PC-3 (cell line): ENCODE measurements at regions not wholly inside any gene's neighbourhood (a gene's known extent, or its start where the extent isn't known, plus 50 kb on each side); places are given as distances from the start of the nearest gene placed in this dataset.

Experiments
- ATAC-seq: fragments of 200-7000 bp; cut with Tn5 transposase; 2 replicates; pipeline ENCODE4 v1.9.1; 2020; ENCODE audit warnings: mild to moderate bottlenecking, moderate library complexity
- BruUV-seq: library from RNA; stranded (reverse); fragments of 400-500 nt; replicated peaks from 2 replicates; lab custom pipeline; 2021; lab: Mats Ljungman, UMichigan
- CTCF ChIA-PET: fragments of 300-600 bp; sonication (Branson Sonifier 250); formaldehyde crosslinking; loops from one replicate; lab custom pipeline; 2022; ENCODE audit warnings: antibody characterized with exemption; lab: Charles Lee
- POLR2A ChIA-PET: fragments of 300-600 bp; sonication (Branson Sonifier 250); formaldehyde crosslinking; loops from one replicate; lab custom pipeline; 2022; ENCODE audit warnings: antibody characterized with exemption; ENCODE audit not compliant: unreplicated experiment; lab: Charles Lee
- DNase-seq: peaks from one replicate; pipeline ENCODE4 v3.0.0-alpha.2; 2015
- H2AFZ ChIP-seq: fragments of 300-600 bp; sonication (generic); 2 replicates; pipeline ENCODE4 v1.6.0; 2016; ENCODE audit warnings: antibody characterized with exemption, low read length
- H3F3A ChIP-seq: fragments of 300-600 bp; sonication (generic); one replicate; pipeline ENCODE4 v1.6.0; 2017; ENCODE audit warnings: antibody characterized with exemption, low read length, control low read depth, mild to moderate bottlenecking; ENCODE audit not compliant: unreplicated experiment
- H3K27ac ChIP-seq: fragments of 300-600 bp; sonication (generic); 2 replicates; pipeline ENCODE4 v1.5.1; 2016; ENCODE audit warnings: mild to moderate bottlenecking, low read length
- H3K27me3 ChIP-seq: fragments of 300-600 bp; sonication (generic); 2 replicates; pipeline ENCODE4 v1.6.1; 2016; ENCODE audit warnings: low read length, mixed read lengths
- H3K36me3 ChIP-seq: fragments of 300-600 bp; sonication (generic); 2 replicates; pipeline ENCODE4 v1.6.1; 2016; ENCODE audit warnings: low read depth, mixed run types, low read length, mixed read lengths
- H3K4me1 ChIP-seq: fragments of 300-600 bp; sonication (generic); 2 replicates; pipeline ENCODE4 v1.5.1; 2016; ENCODE audit warnings: low read length; ENCODE audit not compliant: insufficient read depth
- H3K4me2 ChIP-seq: fragments of 300-600 bp; sonication (generic); 2 replicates; pipeline ENCODE4 v1.6.0; 2016; ENCODE audit warnings: low read length
- H3K4me3 ChIP-seq: fragments of 300-600 bp; sonication (generic); 2 replicates; pipeline ENCODE4 v1.5.1; 2016; ENCODE audit warnings: mild to moderate bottlenecking, low read length, mixed read lengths
- H3K79me2 ChIP-seq: fragments of 300-600 bp; sonication (generic); 2 replicates; pipeline ENCODE4 v1.6.1; 2017; ENCODE audit warnings: low read length, mixed read lengths
- H3K9ac ChIP-seq: fragments of 300-600 bp; sonication (generic); 2 replicates; pipeline ENCODE4 v1.6.0; 2016; ENCODE audit warnings: mild to moderate bottlenecking, low read length
- H3K9me2 ChIP-seq: fragments of 300-600 bp; sonication (generic); replicated peaks from 2 replicates; pipeline ENCODE4 v1.6.1; 2016; ENCODE audit warnings: mixed run types, low read length, mixed read lengths
- H3K9me3 ChIP-seq: fragments of 300-600 bp; sonication (generic); 2 replicates; pipeline ENCODE4 v1.6.1; 2016; ENCODE audit warnings: low read length, mixed read lengths
- H4K20me1 ChIP-seq: fragments of 300-600 bp; sonication (generic); 2 replicates; pipeline ENCODE4 v1.6.1; 2016; ENCODE audit warnings: low read length, mixed read lengths
- EZH2 ChIP-seq: fragments of 300-600 bp; sonication (generic); IDR thresholded peaks from one replicate; pipeline ENCODE4 v1.6.1; 2017; ENCODE audit warnings: antibody characterized with exemption, mild to moderate bottlenecking, low read length; ENCODE audit not compliant: unreplicated experiment
- EZH2phosphoT487 ChIP-seq: fragments of 300-600 bp; sonication (generic); IDR thresholded peaks from 2 replicates; pipeline ENCODE4 v1.6.1; 2018; ENCODE audit warnings: mild to moderate bottlenecking, antibody characterized with exemption, low read length, borderline replicate concordance
- intact Hi-C: fragments of 100-400 bp; cut with micrococcal nuclease; formaldehyde crosslinking; loops from 2 replicates; pipeline ENCODE4 v1.9.0; 2023
- TF ChIP-seq, protein P1 (sequence below): fragments of 300-600 bp; sonication (generic); conservative IDR thresholded peaks from 2 replicates; pipeline ENCODE4 v1.5.1; 2017; ENCODE audit warnings: antibody characterized with exemption, low read depth, mild to moderate bottlenecking, low read length

DNA sequence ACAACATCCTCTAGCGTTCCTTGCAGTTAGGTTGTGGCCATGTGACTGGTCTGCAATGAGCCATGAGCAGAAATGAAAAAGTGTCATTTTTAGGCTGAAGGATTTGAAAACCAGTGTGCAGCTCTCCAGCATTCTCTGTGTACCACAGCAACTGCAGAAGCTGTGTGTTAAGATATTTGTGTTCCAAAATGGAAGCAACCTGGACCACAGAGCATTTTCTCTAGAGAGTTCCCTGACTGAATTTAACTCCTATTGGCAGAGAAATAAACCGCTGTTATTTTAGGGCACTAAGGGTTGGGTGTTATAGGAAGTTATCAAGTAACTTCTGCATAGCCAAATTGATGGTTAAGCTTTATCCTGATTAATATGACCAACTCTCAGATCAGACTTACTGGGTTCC lies 257.2 kb upstream of the THUMPD2 start:
- no TSS peak for BruUV-seq
- ChIA-PET POLR2A (no interaction called here), CTCF (no interaction called here)
- intact Hi-C loops: no loop called here
- Histone ChIP-seq H4K20me1 (no peaks in the 10 kb centered on the region), H3K36me3 (no peaks in the 10 kb centered on the region; the same call in 1 of the 2 replicates), H3K4me3 (no peak overlapping the region), H3K27me3 (no peaks in the 10 kb centered on the region), H3K9me2 (no peaks in the 10 kb centered on the region), H3K4me2 (no peak overlapping the region), H3K4me1 (peaks cover 13% of the 10 kb centered on the region), H3K79me2 (no peaks in the 10 kb centered on the region), H3F3A (no peaks in the 10 kb centered on the region), H3K27ac (no peak overlapping the region), H3K9ac (no peak overlapping the region), H3K9me3 (peaks cover 5% of the 10 kb centered on the region; the same call in 1 of the 2 replicates), H2AFZ (no peak overlapping the region)
- no peak for DNase-seq
- TF ChIP-seq, protein P1, sequence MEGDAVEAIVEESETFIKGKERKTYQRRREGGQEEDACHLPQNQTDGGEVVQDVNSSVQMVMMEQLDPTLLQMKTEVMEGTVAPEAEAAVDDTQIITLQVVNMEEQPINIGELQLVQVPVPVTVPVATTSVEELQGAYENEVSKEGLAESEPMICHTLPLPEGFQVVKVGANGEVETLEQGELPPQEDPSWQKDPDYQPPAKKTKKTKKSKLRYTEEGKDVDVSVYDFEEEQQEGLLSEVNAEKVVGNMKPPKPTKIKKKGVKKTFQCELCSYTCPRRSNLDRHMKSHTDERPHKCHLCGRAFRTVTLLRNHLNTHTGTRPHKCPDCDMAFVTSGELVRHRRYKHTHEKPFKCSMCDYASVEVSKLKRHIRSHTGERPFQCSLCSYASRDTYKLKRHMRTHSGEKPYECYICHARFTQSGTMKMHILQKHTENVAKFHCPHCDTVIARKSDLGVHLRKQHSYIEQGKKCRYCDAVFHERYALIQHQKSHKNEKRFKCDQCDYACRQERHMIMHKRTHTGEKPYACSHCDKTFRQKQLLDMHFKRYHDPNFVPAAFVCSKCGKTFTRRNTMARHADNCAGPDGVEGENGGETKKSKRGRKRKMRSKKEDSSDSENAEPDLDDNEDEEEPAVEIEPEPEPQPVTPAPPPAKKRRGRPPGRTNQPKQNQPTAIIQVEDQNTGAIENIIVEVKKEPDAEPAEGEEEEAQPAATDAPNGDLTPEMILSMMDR: no peak
- TF ChIP-seq EZH2phosphoT487 (no peak), EZH2 (no peak)
- ATAC-seq: no peak

- Histone ChIP-seq H3K4me1 (peaks cover 13% of the 10 kb centered on the region), H3K9me2 (no peaks in the 10 kb centered on the region), H4K20me1 (no peaks in the 10 kb centered on the region), H3K9ac (no peak overlapping the region), H3K27me3 (no peaks in the 10 kb centered on the region), H3K9me3 (peaks cover 5% of the 10 kb centered on the region; the same call in 1 of the 2 replicates), H2AFZ (no peak overlapping the region), H3K4me3 (no peak overlapping the region), H3K4me2 (no peak overlapping the region), H3K79me2 (no peaks in the 10 kb centered on the region), H3K27ac (no peak overlapping the region), H3F3A (no peaks in the 10 kb centered on the region), H3K36me3 (no peaks in the 10 kb centered on the region; the same call in 1 of the 2 replicates)
- DNase-seq (no peak), ATAC-seq (no peak)
- ChIA-PET CTCF (no interaction called here), POLR2A (no interaction called here)
- no peak for TF ChIP-seq EZH2phosphoT487
- TF ChIP-seq, protein P1: no peak
- TF ChIP-seq EZH2: no peak
- BruUV-seq: no TSS peak
- intact Hi-C loops: loop anchor here (5.0 kb wide), 1 partner anchor 42 kb away; no protein-coding TSS in a partner anchor
These were observed 255.7 kb upstream of the THUMPD2 start for GRCh38 chr2:40034801-40035200.

DNA sequence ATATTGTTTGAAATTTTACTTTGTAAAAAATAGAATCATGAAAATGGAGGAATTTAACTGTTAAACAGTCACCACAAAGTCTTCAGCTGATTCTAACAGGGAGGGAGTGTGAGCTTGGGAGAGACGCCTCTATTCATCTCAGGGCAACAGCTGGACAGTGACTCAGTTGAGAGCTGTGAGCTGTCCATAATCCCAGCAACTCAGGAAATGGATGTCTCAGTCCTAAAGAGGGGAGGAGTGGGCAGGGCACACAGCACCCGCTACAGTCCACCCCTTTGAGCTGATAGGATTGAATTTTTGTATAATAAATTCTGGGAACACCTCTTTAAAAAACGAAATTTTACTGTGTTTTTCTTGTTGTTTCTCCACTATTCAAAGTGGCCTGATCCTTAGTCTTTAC lies 255.1 kb upstream of the THUMPD2 start:
- Histone ChIP-seq H3K4me1 (peaks cover 16% of the 10 kb centered on the region), H3F3A (no peaks in the 10 kb centered on the region), H3K4me2 (no peak overlapping the region), H3K79me2 (no peaks in the 10 kb centered on the region), H3K4me3 (no peak overlapping the region), H3K27me3 (no peaks in the 10 kb centered on the region), H3K9me3 (peaks cover 5% of the 10 kb centered on the region; the same call in 1 of the 2 replicates), H3K9me2 (no peaks in the 10 kb centered on the region), H3K36me3 (no peaks in the 10 kb centered on the region; the same call in 1 of the 2 replicates), H2AFZ (no peak overlapping the region), H4K20me1 (no peaks in the 10 kb centered on the region), H3K27ac (no peak overlapping the region), H3K9ac (no peak overlapping the region)
- ATAC-seq: no peak
- ChIA-PET CTCF (no interaction called here), POLR2A (no interaction called here)
- intact Hi-C loops: loop anchor here (5.0 kb wide), 1 partner anchor 42 kb away; no protein-coding TSS in a partner anchor
- TF ChIP-seq, protein P1: no peak
- TF ChIP-seq EZH2phosphoT487: no peak
- no peak for TF ChIP-seq EZH2
- no peak for DNase-seq
- no TSS peak for BruUV-seq
